Fibroblast of mammary gland (primary cell): ENCODE measurements at regions not wholly inside any gene's neighbourhood (a gene's known extent, or its start where the extent isn't known, plus 50 kb on each side); places are given as distances from the start of the nearest gene placed in this dataset.

Source experiments
- DNase-seq: peaks from one replicate; pipeline ENCODE4 v3.0.0-alpha.2; 2010; ENCODE audit warnings: low read depth
- H3K4me3 ChIP-seq: 2 replicates; pipeline ENCODE4 v1.5.1; 2011; ENCODE audit warnings: low read depth, mild to moderate bottlenecking, low read length, moderate library complexity; ENCODE audit not compliant: control insufficient read depth
- TF ChIP-seq, protein P1 (sequence below): conservative IDR thresholded peaks from 2 replicates; pipeline ENCODE4 v1.5.1; 2011; ENCODE audit warnings: low read depth, low read length, inconsistent platforms; ENCODE audit not compliant: control insufficient read depth, insufficient read depth

DNA sequence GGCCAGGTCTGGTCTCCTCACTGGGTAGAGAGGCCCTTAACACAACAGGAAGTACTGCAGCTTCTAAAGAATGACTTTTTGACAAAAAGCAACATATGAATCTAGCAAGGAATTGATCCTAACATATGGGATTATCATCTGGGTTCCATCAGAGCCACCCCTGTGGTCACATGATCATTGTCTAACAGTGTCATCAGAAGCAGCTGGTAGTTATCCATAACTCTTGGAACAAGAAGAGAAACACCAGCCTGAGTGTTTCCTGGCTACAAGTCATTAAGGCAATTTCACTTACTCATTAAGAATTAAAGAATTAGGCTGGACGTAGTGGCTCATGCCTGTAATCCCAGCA is 219.3 kb upstream of the ARID1B start:
- TF ChIP-seq, protein P1, sequence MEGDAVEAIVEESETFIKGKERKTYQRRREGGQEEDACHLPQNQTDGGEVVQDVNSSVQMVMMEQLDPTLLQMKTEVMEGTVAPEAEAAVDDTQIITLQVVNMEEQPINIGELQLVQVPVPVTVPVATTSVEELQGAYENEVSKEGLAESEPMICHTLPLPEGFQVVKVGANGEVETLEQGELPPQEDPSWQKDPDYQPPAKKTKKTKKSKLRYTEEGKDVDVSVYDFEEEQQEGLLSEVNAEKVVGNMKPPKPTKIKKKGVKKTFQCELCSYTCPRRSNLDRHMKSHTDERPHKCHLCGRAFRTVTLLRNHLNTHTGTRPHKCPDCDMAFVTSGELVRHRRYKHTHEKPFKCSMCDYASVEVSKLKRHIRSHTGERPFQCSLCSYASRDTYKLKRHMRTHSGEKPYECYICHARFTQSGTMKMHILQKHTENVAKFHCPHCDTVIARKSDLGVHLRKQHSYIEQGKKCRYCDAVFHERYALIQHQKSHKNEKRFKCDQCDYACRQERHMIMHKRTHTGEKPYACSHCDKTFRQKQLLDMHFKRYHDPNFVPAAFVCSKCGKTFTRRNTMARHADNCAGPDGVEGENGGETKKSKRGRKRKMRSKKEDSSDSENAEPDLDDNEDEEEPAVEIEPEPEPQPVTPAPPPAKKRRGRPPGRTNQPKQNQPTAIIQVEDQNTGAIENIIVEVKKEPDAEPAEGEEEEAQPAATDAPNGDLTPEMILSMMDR, result no peak

DNA sequence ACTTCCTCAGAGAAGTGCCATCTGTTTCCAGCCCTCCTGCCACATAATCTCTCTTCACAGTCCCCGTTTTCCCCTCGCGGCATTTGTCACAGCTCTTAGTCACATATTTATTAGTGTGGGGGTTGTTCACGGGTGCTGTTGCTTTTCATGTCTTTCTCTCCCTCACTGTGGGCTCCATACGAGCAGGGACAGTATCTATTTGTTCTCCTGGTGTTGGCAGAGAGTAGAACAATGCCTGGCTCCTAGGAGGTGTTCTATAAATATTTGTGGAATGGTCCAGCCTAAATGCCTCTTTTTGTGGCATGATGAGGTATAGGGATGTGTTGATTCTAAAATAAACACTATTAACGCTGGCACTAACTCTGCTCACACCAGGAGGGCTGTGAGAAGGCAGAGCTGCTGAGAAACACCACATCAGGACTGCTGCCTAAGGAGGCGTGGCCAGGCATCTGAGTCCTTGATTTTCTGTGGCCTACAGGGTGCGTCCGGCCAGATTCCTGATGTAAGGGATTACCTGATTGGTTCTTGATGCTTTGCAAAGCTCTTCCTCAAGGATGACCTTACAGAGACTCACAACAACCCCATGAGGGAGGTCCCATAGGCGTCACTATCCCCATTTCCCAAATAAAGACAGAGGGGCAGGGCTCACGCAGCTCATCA is 219.8 kb upstream of the ARID1B start:
- TF ChIP-seq, protein P1, result no peak
- no peak overlapping the region for H3K4me3 ChIP-seq
- no peak for DNase-seq

More for the DNA sequence above, 219.3 kb upstream of the ARID1B start:
- H3K4me3 ChIP-seq, result no peak overlapping the region
- DNase-seq, result no peak

DNA sequence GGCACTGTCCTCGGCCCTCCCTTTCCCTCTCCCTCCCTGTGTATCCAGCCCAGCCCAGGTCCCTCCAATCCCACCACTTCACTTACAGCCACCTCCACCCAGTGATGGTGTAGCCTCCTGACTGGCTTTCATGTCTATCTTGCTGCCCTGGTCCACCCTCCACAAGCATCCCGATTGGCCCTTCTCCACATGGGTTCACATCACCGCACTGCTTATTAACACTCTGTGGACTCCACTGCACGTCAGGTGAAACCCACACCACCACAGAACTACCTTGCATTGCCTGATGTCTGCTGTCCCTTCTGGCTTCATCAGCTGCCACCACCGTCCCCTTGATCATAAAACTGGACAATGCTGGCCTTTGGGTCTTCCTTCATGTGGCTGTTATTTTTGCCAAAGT is 220.4 kb upstream of the ARID1B start:
- no peak overlapping the region for H3K4me3 ChIP-seq
- TF ChIP-seq, protein P1, result no peak
- no peak for DNase-seq

DNA sequence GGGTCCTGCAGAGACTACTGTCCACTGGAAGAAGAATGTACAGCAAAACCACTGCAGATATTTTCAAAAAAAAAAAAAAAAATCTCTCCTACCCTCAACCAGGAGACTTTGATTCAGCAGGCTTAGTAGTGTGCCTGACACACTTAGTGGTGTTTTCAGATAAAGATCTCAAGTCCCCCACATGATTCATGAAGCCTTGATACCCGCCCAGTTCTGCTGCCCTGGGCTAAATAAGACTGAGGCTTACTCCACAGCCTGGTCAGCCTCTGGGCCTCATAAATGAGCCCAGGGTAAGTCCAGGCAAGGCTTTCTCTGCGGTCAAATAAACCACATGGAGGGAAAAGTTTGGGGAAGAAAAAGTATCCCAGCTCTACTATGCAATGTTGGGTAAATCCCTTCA is 222.1 kb upstream of the ARID1B start:
- no peak overlapping the region for H3K4me3 ChIP-seq
- DNase-seq, result no peak
- TF ChIP-seq, protein P1, result no peak

DNA sequence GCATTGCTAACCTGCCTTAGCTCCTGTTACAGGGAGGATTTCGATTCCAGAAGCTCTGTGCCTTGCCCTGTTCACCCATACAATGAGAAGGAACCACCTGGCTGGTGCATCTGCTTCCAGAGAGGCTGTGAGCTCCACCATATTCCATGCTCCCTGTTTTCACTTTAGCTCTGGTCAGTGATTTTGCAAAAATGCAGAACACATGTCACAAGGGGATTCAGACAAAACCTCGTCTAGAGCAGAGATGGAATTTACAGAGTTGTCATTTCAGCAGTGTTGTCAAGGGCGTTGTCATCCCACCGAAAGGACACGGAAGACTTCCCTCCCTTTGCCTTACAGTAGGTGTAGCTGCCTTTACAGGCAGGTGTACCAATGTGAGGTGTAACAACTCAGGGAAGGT is 223.0 kb upstream of the ARID1B start:
- TF ChIP-seq, protein P1, result no peak
- H3K4me3 ChIP-seq, result no peak overlapping the region
- DNase-seq, result no peak

DNA sequence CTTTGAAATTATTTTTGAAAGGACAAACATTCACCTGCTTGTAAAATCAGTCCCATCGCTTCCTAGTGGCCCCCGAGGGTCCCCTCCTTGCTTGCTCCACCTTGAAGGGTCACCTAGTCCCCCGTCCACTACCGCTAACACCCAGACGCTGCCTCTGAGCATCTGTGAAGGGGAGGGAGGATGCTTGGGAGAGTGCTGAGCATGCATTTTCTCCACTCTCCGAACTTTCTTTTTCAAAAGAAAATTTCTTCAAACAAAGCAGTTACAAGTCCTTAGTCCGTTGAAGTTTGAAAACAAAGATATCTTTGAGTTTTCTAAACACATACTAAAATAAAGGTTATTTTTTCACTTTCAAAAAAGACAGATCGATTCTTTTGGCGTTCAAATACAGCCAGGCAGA is 224.3 kb upstream of the ARID1B start:
- TF ChIP-seq, protein P1, result no peak
- no peak overlapping the region for H3K4me3 ChIP-seq
- DNase-seq, result no peak

DNA sequence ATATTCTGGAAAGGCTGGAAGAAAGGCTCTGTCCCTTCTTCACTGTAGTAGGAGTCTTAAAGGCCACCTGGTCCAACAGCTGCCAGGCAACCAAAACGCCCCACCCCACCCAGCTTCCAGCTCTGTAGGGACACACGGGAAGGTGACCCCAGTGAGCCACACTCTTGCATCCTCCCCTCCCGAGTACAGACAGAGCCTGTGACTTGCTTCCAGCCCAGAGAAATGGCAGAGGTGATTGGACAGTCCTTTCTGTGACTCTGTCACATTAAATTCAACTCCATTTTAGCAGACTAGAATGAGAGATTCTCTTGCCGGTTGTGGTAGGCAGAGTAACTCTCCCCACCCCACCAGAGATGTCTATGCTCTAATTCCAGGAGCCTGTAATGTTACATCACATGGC is 226.2 kb upstream of the ARID1B start:
- H3K4me3 ChIP-seq, result no peak overlapping the region
- TF ChIP-seq, protein P1, result no peak
- DNase-seq, result no peak
